GM19397 (cell line): ENCODE measurements at regions not wholly inside any gene's neighbourhood (a gene's known extent, or its start where the extent isn't known, plus 50 kb on each side); places are given as distances from the start of the nearest gene placed in this dataset.

Source experiments
- ATAC-seq: cut with Tn5 transposase; IDR thresholded peaks from one replicate; pipeline ENCODE4 v1.9.1; 2021; ENCODE audit warnings: mild to moderate bottlenecking, moderate library complexity; ENCODE audit not compliant: unreplicated experiment

DNA sequence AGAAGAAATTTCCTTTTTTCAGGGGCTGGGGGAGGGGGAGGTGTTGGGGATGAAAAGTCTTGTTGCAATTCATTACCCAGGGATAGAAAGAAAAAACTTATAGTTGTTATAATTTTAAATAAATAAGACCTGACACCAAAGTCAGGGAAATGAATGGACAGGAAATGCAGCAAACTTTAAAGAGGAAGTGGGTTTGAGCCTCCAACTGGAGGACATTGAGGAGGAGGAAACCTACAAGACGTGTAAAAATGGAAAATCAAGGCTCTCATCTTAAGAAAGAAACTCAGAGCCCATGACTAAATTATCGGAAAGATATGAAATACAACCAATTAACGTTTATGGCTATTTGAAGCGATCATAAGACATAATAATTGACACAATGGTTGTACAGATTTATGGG is 54.4 kb downstream of the NIBAN1 start:
- ATAC-seq, result no peak

DNA sequence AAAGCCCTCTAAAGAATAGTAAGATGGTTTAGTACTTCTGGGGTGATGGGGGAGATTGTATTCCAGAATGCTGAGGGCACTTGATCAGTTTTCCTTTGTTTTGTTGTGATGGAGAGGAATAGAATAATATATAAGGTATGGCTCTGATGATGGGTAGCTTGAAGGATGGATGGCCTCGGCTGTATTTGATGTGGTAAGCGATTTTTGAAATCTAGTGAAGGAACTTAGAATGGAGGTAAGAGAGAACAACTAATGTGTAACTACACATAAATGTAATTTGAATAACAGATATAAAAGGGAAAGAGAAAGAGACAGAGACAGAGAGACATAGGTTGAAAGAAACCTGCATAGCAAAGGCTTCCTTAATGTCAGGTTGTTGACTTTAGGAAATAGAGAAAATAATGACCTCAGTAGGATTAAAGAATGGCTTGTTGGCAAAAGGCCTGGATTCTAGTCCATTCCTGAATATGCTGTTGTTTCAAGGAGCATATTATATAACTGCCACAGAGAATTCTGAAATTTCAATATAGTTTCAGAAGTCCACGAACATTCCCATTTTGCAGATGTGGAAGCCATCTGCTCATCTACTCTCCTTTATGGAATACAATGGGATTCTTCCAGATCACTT is 58.7 kb downstream of the NIBAN1 start:
- no peak for ATAC-seq

DNA sequence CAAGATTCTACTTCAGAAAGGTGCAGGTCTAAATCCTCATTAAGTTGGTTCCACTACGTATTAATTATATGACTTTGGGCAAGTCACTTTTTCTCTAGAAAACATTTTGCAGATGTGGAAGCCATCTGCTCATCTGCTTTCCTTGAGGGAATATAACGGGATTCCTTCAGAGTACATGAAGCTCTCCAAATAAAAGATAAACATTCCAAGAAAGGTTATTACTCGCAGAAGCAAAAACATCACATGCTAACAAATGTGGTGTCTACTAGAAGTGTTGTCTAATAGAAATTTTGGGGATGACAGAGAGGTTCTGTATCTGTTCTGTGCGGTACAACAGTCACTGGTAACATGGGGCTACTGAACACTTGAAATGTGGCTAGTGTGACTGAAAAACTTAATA is 60.2 kb downstream of the NIBAN1 start:
- no peak for ATAC-seq

DNA sequence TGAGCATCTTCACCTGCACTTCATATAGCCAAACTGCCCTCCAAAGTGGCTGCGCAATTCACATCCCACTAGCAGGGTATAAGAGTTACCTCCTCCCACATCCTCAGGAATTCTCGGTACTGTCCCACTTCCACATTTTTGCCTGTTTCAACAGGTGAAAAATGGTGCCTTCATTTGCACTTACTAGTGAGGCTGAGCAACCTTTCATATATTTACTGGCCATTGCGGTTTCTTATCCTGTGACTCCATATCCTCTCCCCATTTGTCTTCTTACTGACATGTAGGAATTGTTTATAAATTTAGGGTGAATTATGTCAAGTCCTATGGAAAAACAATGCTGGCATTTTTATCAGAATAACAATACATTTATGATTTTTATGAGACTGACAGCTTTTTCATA is 61.9 kb downstream of the NIBAN1 start:
- no peak for ATAC-seq

DNA sequence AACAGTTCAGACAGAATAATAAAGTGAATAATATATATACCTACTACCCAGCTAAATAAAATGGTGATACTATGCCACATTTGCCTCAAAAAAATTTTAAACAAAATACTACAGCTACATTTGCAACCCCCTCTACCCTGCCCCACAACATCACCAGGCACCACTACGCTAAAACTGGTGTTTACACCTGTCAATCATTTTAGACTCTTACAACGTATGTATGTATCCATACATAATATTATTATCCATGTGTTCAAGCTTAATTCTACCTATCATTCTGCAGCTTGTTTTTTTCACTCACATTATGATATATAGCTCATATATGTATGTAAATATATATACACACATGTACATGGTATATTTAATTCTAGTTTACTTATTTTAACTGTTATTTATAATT is 62.5 kb downstream of the NIBAN1 start:
- no peak for ATAC-seq

DNA sequence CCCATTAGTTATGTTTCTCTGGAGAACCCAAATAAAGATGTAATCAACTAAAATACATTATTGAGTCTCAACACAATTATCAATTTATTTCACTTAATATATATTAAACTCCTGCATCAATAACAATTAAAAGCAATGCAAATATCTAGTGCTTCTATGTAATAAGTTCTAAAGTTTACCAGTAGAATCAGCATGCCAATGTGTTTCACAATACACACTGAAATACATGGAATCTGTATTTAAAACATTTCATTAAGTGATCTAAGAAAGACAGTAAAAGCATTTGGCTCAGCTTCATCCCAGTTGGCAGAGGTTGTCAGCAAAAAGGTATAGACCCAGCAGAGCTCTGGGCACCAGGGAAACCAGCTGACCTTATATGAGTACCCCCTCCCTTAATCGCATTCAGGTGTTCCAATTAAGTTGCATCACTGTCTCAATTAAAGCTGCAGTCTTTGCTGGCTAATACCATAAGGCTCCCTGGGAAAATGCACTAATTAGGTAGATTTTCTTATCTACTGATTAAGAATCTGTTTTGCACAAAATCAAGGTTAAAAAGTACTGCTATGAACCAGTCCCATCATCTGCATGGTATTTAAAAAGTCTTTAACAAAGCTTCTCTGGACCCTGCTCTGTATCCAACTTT is 63.1 kb downstream of the NIBAN1 start:
- ATAC-seq, result no peak

DNA sequence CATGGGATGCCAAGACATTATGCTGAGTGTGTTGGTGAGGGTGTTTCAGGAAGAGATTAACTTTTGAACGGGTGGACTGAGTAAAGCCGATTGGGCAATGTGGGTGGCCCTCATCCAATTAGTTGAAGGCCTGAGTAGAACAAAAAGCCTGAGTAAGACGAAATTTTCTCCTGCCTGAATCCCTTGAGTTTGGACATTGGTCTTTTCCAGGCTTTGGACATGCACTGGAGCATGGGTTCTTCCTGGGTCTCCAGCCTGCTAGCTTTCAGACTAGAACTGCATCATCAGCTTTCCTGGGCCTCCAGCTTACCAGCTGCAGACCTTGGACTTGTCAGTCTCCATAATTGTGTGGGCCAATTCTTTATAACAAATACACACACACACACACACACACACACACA is 63.6 kb downstream of the NIBAN1 start:
- ATAC-seq, result no peak

DNA sequence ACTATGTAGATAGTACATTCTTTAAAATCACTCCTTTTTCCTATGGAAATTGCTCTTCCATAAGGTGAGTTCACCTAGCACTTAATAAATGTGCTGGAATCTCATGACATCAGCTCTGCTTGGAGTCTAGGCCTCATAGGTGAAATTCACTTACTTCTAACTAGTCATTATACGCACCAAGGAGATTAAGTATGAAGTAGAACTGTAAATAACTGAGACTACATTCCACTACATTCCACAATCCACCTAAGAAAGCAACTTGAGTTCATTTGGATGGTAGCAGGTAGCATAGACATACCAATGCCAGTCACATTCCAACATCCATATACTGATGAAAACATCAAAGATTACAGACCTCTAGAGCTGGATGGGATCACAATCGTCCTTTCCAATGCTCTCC is 64.3 kb downstream of the NIBAN1 start:
- no peak for ATAC-seq

DNA sequence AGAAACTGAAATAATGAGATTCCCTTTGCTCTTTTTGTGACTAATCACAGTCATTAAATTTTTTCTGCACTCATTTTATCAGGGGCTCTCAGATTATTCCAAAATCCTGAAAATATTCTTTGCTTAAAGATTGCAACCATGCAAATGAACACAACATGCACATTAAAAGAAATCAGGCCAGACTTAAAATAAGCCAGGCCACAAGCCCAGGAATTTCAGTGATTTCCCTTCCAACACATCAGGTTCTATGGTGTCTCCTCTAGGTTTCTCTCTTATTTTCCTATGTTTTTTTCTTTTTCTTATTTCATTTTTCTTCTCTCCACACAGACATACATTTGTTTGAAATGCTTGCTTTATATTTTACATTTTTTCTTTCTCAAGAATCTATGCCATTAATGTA is 65.3 kb downstream of the NIBAN1 start:
- no peak for ATAC-seq

DNA sequence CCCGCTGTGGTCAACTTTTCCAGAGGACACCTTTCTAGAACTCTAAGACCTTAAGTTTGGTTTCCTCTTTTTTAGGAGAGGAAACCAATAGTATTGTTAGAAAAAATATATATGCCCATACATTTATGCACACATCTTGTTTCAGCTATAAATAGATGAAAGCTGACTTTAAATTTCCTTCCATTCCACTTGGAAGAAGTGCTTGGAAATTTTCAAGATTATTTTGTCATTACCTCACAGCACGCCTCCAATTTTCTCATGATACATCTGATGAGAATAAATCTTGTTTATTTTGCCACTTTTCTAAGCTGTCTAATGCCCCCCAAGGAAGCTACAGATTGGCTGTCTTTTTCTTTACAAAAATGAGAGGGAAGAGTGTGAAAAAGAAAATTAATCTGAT is 65.8 kb downstream of the NIBAN1 start:
- ATAC-seq, result no peak

DNA sequence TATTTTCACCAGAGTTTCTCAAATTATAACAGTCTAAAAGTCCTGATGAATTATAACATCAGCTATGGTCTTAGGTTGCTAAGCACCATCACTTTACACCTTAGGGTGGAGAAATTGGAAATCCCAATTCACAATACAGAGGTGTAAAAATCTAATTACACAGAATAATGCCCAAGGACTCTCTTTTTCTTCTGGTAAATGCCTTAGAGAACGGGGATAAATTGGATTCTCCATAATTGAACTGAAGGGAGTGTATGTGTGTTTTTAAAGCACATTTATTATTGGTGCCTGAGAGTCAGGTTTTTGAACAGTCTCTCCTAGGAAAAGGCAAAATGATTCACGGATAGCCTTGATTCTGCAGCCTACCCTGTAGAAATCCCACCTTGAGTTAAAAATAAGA is 66.8 kb downstream of the NIBAN1 start:
- ATAC-seq, result no peak

DNA sequence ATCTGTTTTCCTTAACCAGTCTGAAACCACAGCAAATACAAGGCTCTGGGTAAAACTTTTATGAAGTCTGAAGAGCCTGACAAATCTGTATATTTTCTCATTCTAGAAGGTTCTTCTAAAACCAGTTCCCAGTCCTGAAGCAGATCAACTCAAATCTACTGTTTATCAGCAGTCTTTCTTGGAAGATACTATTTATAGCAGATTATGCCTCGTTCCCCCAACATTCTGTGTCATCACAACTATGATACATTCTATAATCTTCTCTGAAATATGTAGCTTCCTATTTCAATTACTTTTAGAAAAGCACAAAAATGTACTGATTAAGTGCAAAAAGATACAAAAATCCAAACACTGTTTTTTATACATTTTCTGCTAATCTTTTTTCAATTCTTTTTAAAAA is 67.5 kb downstream of the NIBAN1 start:
- no peak for ATAC-seq

DNA sequence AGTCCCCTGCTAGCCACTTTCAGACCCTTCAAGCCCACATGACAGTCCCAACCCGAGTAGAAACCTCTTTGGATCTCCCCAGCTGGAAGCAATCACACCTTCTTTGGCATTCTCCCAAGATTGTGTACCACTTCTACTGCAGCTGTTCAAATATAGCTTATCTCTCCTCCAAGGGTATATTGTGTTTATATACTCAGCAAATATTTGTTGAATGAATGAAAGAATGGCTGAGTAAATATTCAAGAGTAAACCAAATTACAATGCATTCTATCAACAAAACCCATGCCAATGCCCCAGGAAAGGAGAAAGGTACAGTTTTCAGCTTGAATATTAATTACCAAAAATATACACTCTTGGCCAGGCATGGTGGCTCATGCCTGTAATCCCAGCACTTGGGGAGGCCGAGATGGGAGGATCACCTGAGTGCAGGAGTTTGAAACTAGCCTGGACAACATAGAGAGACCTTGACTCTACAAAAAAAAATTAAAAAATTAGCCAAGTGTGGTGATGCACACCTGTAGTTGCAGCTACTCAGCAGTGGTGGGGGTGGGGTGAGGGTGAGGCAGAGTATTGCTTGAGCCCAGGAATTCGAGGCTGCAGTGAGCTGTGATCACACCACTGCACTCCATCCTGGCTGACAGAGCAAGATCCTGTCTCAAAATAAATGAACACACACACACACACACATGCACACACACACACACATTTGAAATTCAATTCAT is 68.5 kb downstream of the NIBAN1 start:
- ATAC-seq, result no peak

DNA sequence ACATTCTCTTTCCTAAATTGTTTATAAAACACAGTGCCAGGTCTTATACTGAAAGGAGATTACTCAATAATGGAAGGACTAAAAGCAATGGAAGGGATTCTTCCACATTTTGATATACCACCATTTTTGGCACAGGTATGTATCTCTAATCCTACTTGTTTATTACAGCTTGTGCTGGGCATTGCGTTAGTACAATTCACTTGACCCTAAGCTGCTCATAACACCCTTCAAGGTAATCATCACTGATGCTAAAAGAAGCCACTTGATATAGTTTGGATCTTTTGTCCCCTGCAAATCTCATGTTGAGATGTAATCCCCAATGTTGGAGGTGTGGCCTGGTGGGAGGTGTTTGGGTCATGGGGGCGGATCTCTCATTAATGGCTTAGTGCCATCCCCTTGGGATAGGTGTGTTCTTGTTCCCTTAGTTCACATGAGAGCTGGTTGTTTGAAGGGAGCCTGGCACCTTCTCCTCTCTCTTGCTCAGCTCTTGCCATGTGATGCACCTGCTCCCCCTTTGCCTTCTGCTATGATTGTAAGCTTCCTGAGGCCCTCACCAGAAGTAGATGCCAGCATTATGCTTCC is 71.1 kb downstream of the NIBAN1 start:
- no peak for ATAC-seq

DNA sequence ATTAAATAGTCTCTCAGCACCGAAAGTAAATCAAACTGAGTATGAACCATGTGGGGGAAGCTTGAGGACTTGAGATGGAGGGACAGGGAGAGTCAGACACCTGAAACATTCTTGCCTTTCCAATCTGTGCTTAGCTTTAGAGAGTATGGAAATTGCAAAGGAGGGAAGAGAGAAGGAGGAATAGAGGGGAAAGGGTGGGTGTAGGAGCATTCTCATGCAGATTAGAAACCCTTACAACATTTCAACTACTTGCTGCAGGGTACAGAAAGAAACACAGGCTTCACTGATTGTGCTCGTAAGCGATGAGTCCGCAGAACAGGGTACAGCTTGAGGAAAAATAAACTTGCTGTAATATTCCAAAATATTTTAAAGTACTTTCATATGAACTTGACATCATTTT is 73.8 kb downstream of the NIBAN1 start:
- no peak for ATAC-seq

DNA sequence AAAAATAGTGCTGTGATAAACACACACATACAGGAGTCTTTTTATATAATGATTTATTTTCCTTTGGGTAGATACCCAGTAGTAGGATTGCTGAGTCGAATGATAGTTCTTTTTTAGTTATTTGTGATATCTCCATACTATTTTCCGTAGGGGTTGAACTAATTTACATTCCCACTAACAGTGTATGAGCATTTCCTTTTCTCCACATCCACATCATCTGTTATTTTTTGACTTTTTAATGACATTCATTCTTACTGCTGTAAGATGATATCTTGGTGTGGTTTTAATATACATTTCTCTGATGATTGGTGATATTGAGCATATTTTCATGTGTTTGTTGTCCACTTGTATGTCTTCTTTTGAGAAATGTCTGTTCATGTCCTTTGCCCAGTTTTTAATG is 78.3 kb downstream of the NIBAN1 start:
- no peak for ATAC-seq

DNA sequence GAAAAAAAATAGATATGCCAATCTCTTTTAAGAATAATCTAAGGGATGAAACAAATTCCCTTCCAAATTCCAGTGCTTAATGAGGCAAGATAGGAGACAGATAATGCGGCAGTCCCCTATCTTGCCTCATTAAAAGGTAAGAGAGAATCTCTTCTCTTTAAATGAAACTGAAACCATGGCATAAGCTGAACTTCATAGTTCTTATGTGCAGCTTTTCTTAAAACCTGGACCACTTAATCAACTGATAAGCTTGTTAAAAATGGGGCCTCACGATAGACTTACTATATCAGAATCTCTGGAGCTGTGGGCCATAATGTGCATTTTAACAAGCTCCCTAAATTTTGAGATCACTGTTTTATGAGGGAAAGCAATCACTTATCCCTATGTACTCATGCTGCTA is 79.2 kb downstream of the NIBAN1 start:
- no peak for ATAC-seq

DNA sequence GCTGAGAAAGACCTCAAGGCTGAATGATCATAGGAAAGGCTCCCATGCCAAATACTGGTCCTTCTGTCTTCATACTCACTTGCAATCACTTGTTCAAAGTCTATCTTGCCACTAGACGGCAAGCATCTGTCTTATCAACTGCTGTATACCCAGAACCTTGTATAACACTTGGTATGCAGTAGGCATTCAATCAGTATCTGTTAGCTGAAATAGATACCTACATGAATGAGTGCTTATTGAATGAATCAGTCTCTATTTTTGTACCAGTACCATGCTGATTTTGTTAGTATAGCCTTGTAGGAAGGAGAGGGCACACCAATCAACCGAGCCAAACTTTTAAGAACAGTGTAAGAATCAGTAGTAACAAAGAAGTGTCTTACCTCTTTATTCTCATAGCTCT is 80.6 kb downstream of the NIBAN1 start:
- ATAC-seq, result no peak

DNA sequence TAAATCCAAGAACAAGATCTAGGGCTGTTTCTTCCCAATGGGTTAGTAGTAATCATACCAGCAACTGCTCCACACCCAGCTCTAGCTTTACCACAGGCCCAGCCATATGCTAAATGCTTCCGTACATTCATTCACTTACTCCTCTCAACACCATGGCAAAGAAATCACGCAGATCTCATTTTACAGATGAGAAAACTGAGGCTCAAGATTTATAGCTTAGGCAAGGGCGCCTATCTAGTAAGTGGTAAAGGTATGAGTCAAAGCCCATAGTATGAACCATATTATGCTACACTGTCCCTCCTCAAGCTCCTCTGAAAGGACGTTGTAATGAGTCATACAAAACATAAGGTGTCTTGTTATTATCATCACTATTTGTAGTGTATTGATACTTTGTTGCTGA is 82.2 kb downstream of the NIBAN1 start:
- ATAC-seq, result no peak

DNA sequence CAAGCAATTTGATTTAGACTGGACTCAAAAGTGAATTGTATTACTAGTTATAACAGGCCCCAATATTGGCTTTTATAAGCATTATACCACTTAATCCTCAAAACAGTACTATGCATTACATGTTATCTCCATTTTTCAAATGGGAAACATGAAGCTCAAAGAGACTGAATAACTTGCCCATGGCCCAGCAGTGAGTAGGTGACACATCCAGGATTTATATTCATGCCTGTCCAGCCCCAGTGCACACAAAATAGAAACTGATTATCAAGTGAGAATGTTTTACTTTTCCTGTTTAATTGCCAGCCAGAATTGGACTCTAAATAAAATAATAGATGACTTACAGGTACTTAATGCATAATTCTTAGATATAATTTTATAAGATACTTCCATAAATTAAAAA is 82.9 kb downstream of the NIBAN1 start:
- no peak for ATAC-seq

DNA sequence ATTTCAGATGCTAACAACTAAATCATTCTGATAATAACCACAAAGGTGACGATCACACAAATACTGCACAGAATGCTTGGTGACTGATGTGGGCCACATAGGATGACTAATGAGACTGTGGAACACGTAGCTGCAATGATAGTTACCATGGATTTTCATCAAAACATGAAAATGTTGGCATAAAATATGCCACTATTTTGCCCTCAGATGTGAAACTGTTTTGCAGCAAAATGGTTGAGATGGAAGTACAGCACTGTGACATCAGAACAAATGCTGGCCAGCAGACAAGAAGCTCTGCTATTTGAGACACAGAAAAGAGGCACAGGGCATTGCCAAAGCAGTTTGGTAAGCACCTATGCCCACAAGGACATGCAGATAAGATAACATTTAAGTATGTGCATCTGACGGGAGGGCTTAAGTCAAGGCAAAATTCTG is 83.8 kb downstream of the NIBAN1 start:
- ATAC-seq, result no peak

DNA sequence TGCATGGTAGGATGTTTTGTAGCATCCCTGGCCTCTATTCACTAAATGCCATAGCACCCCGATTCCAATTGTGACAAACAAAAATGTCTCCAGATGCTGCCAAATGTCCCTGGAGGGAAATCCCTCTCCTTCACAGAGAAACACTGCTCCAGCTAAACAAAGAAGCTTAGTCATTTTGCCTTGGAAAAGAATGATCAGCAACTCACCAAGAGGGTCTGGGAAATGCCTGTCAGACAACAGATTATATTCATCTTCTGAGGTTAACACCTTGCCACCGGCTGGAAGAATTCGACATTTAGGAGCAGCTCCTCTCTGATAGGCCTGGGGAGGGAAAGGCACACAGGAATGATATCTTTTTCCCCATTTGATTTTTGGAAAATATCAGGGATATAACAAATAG is 84.4 kb downstream of the NIBAN1 start:
- no peak for ATAC-seq
